ENCODE measurements at regions not wholly inside any gene's neighbourhood (a gene's known extent, or its start where the extent isn't known, plus 50 kb on each side); places are given as distances from the start of the nearest gene placed in this dataset.
"Not testable (repeated sequence)": the region's sequence is repeated elsewhere in the genome, so short reads cannot be mapped to it uniquely, and the experiment has no call there.

DNA sequence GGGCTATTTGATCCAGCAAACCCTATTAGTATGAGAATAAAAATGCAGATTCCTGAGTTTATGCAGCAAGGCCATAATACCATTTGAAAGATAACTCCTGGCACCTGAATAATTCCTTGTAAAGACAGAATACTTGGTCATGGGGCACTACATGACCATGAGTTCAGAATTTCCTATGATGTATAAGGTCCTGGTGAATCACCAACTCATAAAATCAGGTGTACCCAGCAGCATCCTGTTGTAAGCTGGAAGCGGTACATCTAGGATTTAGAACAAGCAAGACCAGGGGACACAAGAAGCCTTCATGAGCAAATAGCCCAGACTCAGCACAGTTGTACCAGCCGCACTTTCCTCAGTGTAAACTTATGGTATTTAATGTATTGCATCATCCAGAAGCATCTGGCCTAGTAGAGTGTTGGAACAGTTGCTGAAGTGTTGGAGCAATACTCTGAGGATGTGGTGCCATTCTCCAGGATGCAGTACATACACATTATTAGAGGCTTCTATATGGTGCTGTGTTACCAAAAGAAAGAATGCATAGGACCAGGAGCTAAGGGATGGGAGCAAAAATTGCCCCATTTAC, 233.4 kb downstream of the SQOR start:
- no peak for DNase-seq (ENCODE audit: low read depth)

DNA sequence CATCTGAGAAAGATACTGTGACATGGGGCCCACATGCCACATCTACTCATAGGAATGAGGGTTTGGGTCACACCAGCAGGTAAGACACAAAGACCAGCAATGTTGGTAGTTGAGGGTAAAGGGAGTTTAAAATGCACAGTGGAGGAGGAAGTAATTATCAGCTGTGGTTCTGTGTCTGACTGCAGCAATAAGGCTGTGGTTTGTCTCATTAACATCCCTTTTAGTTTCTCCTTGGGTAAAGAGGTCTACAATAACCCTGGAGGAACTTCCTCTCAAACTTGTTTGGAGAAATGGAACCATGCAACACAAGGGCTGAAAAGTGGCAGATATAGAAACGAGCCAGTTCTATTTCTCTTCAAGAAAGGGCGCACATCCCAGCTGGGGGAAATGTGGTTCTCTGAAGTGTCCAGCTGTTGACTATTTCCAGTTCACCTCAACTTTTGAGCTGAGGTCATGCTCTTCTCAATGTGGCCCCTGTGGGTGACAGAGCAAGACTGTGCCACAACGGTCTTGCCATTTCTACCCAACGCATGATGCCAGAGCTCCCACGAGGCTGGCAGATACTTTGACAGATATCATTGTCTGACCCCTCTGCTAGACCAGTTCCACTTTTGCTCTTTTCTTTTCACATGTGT, 234.3 kb downstream of the SQOR start:
- no peak for DNase-seq (ENCODE audit: low read depth)

DNA sequence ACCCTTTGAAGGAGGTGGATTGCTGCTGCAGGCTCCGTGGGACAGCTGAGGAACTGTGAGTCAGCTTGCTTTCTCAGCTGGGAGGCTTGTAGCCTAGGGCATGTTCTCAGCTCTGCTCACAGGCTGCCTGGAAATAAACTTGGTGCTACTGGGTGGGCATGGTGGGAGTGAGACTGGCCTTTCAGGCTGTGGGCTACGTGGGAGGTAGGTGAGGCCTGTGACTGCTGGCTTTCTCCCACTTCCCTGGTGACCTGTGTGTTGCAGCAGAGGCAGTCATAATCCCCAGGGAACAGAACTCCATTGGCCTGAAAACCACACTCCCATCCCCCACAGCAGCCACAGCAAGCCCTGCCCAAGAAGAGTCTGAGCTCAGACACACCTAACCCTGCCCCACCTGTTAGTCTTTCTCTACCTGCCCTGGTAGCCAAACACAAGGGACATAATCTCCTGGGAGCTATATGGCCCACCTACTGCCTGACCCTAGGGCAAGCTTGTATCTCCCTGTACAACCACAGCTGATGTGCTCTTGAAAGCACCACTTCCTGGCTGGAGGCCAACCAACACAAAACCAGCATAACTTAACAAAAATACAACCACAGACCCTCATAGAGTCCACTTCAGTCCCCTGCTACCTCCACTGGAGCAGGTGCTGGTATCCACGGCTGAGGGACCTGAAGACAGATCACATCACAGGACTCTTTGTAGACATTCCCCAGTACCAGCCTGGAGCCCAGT, 236.5 kb downstream of the SQOR start:
- no peak for DNase-seq (ENCODE audit: low read depth)

DNA sequence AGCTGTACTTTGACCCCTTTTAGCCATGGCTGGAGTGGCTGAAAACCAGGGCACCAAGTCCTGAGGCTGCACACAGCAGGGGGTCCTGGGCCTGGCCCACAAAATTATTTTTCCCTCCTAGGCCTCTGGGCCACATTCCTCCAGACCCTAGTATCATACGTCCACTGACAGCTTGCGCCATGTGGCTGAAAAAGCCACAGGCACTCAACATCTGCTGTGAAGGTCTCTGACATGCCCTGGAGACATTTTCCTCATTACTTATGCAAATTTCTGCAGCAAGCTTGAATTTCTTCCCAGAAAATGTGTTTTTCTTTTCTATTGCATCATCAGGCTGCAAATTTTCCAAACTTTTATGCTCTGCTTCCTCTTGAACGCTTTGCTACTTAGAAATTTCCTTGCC, 239.0 kb downstream of the SQOR start:
- no peak for DNase-seq (ENCODE audit: low read depth)

DNA sequence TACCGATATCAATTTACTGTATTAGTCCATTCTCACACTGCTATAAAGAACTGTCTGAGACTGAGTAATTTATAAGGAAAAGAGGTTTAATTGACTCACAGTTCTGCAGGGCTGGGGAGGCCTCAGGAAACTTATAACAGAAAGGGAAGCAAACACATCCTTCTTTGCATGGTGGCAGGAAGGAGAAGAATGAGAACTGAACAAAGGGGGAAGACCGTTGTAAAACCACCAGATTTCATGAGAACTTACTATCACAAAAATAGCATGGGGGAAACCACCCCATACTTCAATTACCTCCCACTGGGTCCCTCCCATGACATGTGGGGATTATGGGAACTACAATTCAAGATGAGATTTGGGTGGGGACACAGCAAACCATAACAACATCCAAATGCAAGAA, 239.7 kb downstream of the SQOR start:
- DNase-seq (ENCODE audit: low read depth): not testable (repeated sequence)

DNA sequence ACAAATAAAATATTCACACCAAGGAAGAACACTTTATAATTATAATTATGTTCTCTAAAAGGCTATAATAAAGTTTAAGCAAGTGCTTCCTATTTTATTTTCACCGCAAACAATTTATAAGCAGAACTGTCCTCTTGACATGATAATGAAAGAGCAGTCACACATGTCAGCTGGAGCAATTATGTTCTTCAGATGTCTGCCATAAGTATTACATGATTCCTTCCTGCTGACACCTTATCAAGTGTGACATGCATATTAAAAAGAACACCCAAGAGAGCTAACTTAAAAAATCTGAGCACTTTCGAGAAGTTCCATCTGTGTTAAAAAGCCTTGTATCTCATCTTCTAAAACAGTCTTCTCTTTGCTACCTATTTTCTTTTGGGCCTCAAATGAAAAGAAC, 249.5 kb downstream of the SQOR start:
- no peak for DNase-seq (ENCODE audit: low read depth)

DNA sequence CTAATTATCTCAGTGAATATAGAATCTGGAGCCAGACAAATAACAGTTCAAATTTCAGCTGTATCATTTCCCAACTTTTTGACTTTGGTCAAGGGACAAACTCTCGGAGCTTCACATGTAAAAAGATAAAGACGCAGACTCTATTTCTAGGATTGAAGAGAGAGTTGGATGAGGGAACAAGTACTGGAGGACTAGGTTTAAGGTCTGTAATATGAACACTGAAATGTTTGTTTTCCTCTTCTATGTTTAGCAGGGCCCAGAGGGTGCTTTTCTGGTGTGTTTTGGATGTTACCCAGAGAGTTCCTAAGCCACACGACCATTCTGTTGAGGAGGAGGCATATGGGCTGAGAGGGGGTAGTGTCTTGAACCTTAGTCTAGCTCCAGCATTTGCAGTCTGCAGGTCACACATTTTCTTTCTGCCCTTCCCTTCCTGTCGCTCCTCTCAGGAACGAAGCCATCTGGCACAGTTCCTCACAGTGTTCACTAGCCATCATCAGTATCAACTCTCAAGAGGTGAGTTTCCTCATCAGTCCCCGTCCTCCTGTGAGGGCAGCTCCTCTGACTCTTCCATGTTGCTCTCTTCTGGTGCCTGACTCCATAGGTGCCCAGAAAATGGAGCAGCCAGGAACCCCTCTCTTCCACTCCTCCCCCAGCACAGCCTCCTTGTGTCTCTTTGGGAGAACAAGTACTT, 250.1 kb downstream of the SQOR start:
- no peak for DNase-seq (ENCODE audit: low read depth)

DNA sequence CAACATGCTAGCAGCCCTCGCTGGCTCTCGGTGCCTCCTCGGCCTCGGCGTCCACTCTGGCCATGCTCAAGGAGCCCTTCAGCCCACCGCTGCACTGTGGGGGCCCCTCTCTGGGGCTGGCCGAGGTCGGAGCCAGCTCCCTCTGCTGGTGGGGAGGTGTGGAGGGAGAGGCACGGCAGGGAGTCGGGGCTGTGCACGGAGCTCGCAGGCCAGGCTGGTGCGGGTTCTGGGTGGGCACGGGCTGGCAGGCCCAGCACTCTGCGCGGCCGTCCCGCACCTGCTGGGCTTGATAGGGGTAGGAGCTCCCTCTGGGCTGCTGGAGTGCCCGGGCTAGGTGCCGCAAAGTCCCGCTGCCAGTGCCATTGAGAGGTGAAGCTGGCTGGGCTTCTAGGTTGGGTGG, 251.0 kb downstream of the SQOR start:
- DNase-seq (ENCODE audit: low read depth): no peak

DNA sequence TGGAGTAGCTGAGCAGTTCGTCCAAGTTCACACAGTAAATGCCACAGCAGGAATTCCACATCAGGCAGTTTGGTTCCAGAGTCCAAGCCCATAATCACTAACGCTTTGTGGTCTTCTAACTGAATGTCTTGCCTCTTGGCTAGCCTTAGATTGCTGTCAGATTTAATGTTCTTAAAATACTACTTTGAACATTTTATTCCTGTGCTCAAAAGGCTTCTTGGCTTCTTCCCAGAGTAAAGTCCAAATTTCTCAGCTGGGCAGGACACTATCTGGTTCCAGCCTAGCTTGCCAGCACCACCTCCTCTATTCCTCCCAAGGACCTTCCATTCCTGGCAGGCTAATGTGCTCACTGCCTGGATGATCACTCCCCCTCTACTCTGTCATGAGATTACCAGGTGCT, 256.9 kb downstream of the SQOR start:
- DNase-seq (ENCODE audit: low read depth): no peak

DNA sequence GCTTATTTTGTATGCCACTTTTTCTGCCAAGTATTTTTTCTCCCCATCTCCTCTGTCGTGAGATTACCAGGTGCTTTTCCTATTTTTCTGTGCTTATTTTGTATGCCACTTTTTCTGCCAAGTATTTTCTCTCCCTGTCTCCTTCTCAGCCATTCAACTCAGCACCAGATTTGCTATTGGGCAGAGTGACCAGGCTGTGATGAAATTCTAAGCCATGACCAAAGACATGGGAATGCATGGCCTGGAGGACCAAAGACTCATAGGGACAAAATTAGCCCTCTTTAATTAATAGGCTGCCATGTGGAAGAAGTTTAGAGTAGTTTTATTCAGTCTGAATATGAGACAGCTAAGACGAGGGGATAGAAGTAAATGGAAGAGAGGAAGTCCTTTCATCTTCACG, 257.4 kb downstream of the SQOR start:
- no peak for DNase-seq (ENCODE audit: low read depth)

DNA sequence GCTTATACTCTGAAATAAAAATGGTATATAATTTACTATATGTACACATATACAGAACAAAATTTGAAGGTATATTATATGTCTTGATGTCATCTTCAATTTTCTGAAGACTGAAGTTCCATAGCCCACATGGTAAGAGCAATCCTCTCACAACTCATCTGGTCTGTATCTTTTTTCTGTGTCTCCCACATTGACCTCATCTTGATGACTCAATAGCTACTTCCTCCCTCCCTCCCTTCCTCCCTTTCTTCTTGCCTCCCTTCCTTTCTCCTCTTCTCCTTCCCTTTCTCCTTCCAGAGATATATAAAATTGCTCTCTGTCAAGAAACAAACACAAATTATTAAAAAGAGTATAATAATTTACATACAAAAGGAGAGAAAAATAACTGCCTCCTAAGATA, 268.5 kb downstream of the SQOR start:
- no peak for DNase-seq (ENCODE audit: low read depth)

DNA sequence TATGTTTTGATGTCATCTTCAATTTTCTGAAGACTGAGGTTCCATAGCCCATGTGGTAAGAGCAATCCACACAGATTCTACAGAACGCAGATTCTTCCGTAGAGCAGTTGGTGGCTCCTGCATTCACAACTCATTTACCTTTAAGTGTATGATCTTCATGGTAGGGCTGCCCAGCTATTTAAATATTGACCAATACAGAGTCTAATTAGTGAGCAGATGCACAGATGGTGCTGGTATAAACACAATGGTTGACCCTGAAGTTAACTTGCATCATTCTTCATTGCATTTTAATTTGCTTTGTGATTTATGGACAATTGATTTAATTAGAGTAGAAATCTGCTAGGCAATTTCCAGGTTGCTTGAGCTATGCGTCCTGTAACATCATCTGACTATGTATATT, 269.2 kb downstream of the SQOR start:
- DNase-seq (ENCODE audit: low read depth): no peak

DNA sequence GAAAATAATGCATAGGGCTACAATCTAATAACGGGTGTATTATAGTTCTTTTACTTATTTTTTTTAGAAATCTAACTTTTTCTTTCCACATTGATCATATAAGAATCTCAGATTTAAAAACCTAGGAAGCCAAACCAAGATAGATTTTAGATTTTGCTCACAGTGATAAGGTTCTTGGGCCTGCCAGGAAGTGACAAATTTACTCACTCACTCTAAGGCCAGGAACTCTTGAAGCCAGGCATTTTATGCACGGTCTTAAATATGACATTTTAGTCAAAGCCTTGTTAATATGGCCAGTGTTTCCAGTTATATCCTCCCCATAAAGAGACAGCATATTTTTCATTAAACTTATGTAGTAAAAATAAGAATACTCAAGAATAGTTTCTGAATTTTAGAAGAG, 271.4 kb downstream of the SQOR start:
- DNase-seq (ENCODE audit: low read depth): no peak

DNA sequence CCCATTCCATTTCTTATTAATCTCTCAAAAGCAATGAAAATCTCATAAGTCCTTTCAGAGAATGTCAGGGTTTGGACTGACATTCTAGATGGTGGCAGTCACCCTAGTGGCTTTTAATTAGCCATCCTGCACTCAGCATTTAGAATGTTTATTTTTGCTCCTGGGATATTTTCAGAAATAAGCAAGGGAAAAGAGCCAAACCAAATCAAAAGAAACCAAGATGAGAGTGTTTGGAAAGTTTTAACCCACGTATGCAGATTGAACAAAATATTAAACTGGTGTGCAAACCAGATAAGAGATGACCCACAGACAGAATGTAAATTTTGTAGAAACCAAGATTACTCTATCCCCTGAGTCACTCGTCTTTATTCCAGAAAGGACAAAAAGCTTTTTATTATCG, 275.8 kb downstream of the SQOR start:
- no peak for DNase-seq (ENCODE audit: low read depth)

DNA sequence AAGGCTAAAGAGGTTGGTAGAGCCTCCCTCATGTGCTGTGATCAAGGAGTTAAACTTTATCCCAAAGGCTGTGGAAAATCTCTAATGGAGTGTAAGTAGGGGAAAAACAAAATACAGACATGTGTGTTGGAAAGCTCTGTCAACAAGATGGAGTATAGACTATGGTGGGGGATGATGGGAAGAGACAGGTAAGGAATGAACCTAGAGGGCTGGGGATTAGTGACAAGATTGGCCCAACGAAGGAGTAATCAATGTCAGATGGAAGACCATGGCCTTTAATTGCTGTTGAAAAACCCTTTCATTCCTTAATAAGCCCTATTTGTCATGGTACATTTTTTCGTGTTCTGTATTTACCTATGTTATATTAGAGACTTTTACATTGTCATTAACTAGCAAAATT, 278.6 kb downstream of the SQOR start:
- DNase-seq (ENCODE audit: low read depth): no peak

DNA sequence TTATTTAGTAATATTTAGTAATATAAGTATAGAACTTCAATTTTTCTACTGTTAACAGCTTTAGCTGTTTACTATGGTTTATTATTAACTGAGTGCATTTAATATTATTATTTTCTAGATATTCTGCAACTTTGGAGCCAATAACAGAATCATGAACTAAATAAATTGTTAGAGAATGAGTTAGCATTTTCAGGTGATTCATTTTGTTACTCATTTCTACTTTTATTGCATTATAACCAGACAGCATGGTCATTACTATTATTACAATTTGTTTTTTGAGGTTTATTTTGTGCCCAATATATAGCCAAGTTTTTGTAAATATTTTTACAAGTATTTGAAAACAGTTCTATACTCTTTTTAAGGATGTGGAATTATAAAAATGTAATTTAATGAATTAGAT, 279.6 kb downstream of the SQOR start:
- no peak for DNase-seq (ENCODE audit: low read depth)

DNA sequence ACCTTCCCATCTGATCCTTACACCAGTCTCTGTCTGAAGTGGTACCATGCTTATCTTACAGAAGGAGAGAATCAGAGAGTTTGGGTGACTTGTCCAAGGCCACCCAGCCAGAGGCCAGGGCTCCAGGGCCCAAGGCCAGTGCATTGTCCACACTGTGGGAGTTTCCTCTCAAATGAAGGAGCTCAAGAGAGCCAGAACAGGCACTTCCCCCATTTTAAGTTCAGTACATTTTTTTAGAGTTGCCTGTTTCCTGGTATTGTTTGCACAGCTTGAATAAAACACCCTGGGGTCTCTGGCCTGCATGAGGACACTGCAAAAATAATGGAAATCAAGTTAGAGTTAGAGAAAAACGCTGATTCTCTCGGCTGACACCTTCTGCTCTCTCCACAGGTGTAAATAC, 284.0 kb downstream of the SQOR start:
- no peak for DNase-seq (ENCODE audit: low read depth)

DNA sequence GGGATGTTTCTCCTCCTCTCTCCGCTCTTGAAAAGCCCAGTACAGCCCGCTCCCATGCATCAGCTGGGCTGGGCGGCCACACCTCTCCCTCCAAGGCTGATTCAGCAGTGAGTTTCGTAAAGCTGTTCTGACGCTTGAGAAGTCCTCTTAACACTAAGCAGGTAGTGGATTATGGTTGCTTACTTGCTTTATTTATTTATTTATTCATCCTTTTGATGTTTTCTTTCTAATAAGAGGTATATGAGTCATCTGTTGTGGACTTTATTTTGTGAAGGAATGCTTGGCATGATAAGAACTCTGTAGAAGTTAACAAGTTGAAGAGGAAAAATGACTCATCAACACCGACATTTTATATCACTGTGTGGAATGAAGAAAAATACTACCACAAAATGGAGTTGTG, 285.0 kb downstream of the SQOR start:
- no peak for DNase-seq (ENCODE audit: low read depth)

DNA sequence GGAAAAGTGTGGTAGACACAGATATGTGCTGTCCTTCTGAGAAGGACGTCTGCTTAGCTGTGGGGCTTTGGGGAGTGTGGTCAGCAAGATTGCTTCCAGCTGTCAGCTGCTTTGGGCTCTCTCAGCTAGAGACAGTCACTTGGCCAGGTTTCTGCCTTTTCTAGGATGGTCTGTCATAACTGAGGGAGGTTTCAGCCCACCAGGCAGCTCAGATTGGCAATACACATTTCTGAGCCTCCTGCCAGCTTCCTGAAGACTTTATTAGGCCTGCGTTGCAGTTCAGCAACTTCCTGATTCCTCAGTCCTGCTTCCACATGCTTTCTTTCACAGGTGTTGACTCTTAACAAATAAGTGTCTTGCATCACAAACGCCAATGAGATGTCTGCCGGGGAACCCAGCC, 286.5 kb downstream of the SQOR start:
- no peak for DNase-seq (ENCODE audit: low read depth)

DNA sequence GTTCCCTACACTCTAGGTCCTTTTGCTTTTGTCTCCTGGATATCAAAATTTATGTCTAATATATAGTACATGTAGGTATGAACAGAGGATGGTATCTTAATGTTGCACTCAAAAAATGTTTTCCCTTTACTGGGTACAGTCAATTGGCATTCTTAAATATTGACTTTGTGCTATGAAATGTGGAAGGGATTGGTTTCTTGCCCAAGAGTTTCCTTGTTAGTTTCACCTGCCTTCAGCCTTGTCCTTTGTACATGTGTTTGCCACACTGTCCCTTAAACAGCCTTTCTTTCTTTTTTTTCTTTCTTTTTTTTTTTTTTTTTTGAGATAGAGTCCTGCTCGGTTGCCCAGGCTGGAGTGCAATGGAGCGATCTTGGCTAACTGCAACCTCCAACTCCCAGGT, 287.1 kb downstream of the SQOR start:
- DNase-seq (ENCODE audit: low read depth): no peak

DNA sequence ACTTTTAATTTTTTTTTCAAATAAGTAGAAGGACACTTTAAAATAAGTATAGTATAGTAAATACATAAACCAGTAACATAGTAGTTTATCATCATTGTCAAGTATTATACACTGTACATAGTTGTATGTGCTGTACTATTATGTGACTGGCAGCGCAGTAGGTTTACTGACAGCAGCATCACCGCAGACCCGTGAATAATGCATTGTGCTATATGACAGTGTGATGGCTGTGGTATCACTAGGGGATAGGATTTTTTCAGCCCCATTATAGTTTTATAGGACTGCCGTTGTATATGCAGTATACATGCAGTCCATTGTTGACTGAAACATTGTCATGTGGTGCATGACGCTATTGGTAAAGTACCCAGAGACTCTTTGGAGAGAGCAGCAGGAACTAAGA, 306.5 kb downstream of the SQOR start:
- DNase-seq (ENCODE audit: low read depth): no peak

DNA sequence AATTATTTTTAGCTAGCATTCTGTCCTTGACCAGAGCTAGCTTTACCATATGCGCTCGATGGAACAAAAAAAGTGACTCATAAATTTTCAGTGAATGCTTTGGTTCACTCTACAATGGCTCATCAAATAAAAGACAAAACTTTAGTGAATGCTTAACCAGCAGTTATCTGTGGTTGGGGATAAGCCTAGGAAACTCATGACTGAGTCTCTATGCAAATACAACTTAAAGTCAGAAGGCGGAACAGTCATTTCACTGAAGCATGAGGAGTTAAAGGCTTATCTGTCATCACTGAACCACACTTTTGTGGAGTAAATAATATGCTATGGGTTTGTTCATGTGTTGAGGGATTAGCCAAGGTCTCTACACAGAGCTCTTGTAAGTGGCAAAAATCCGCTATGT, 308.4 kb downstream of the SQOR start:
- no peak for DNase-seq (ENCODE audit: low read depth)

DNA sequence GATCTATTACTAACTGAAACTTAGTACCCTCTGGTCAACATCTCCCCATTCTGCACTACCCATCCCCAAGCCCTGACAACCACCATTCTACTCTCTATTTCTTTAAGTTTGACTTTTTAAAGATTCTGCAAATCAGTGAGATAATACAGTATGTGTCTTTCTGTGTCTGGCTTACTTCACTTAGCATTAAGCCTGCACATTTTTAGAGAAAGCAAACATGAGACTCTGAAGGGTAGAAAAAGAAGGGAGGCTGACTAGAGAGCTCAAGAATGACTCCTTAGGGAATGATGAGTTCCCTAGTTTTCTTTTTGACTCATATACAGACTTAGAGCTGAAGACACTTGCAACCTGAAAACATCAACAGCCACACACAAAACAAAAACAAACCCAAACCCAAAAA, 311.3 kb downstream of the SQOR start:
- no peak for DNase-seq (ENCODE audit: low read depth)
